ENCODE measurements at regions not wholly inside any gene's neighbourhood (a gene's known extent, or its start where the extent isn't known, plus 50 kb on each side); places are given as distances from the start of the nearest gene placed in this dataset.

DNA sequence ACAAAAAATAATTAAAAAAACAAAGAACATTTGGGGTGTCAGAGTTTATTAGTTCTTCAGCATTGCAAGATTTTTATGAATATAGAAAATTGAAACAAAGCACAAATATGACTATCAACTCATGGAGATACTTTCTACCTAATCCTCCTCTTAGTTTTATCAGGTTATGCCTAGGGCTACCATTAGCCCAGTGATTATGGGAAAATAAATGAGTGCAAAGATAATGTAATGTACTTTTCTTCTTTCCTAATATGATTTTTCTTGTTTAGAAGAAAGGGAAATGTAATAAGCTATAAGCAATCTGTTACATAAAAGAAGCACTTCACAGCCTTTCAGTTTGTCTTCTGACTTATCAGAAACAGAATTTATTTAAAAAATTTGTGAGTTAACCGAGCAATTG is 676.8 kb downstream of the SORCS1 start:
- TF ChIP-seq SP1 (IDR thresholded peaks at IDR 0.05) (no peak), L3MBTL2 (conservative IDR thresholded peaks at IDR 0.05) (no peak), TARDBP (IDR thresholded peaks at IDR 0.05) (no peak), ZNF384 (IDR thresholded peaks at IDR 0.05) (no peak), ELF4 (IDR thresholded peaks at IDR 0.05) (no peak)
- TF ChIP-seq, protein P1, sequence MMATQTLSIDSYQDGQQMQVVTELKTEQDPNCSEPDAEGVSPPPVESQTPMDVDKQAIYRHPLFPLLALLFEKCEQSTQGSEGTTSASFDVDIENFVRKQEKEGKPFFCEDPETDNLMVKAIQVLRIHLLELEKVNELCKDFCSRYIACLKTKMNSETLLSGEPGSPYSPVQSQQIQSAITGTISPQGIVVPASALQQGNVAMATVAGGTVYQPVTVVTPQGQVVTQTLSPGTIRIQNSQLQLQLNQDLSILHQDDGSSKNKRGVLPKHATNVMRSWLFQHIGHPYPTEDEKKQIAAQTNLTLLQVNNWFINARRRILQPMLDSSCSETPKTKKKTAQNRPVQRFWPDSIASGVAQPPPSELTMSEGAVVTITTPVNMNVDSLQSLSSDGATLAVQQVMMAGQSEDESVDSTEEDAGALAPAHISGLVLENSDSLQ (IDR thresholded peaks at IDR 0.05), result no peak

Data from HEK293T (cell line).